H9 (cell line): ENCODE measurements at regions not wholly inside any gene's neighbourhood (a gene's known extent, or its start where the extent isn't known, plus 50 kb on each side); places are given as distances from the start of the nearest gene placed in this dataset.

Experiments used
- DNase-seq: peaks from one replicate; pipeline ENCODE4 v3.0.0-alpha.2; 2017
- H2AFZ ChIP-seq: one replicate; pipeline ENCODE4 v1.6.1; 2013; ENCODE audit warnings: mild to moderate bottlenecking, low read length, control low read depth, moderate library complexity
- H2AK5ac ChIP-seq: 2 replicates; pipeline ENCODE4 v1.6.1; 2013; ENCODE audit warnings: low read length, control low read depth, mixed read lengths; ENCODE audit not compliant: insufficient read length
- H2BK120ac ChIP-seq: one replicate; pipeline ENCODE4 v1.6.1; 2013; ENCODE audit warnings: low read depth, mild to moderate bottlenecking, low read length, control low read depth, inconsistent platforms; ENCODE audit not compliant: poor library complexity, severe bottlenecking
- H2BK12ac ChIP-seq: 2 replicates; pipeline ENCODE4 v1.6.1; 2013; ENCODE audit warnings: low read length, control low read depth, mixed read lengths, low read depth; ENCODE audit not compliant: insufficient read length
- H2BK15ac ChIP-seq: 2 replicates; pipeline ENCODE4 v1.6.1; 2013; ENCODE audit warnings: low read depth, low read length, control low read depth
- H2BK20ac ChIP-seq: one replicate; pipeline ENCODE4 v1.6.1; 2013; ENCODE audit warnings: low read depth, mild to moderate bottlenecking, low read length, control low read depth, inconsistent platforms; ENCODE audit not compliant: poor library complexity, severe bottlenecking
- H2BK5ac ChIP-seq: 2 replicates; pipeline ENCODE4 v1.6.1; 2013; ENCODE audit warnings: low read length, control low read depth, mixed read lengths; ENCODE audit not compliant: insufficient read length
- H3K14ac ChIP-seq: 2 replicates; pipeline ENCODE4 v1.6.1; 2013; ENCODE audit warnings: low read length, control low read depth; ENCODE audit not compliant: insufficient read depth
- H3K18ac ChIP-seq: 2 replicates; pipeline ENCODE4 v1.6.1; 2013; ENCODE audit warnings: low read depth, mild to moderate bottlenecking, mixed read lengths, low read length, control low read depth; ENCODE audit not compliant: insufficient read length
- H3K23ac ChIP-seq: 2 replicates; pipeline ENCODE4 v1.6.1; 2013; ENCODE audit warnings: low read length, control low read depth, mixed read lengths, low read depth; ENCODE audit not compliant: insufficient read length
- H3K23me2 ChIP-seq: 2 replicates; pipeline ENCODE4 v1.6.1; 2013; ENCODE audit warnings: low read depth, mild to moderate bottlenecking, mixed read lengths, low read length, control low read depth; ENCODE audit not compliant: insufficient read length, poor library complexity, severe bottlenecking
- H3K27ac ChIP-seq: 2 replicates; pipeline ENCODE4 v1.5.1; 2013; ENCODE audit warnings: low read length, control low read depth, mixed read lengths, low read depth; ENCODE audit not compliant: insufficient read length
- H3K27me3 ChIP-seq: 2 replicates; pipeline ENCODE4 v1.6.1; 2013; ENCODE audit warnings: low read length, control low read depth, inconsistent platforms; ENCODE audit not compliant: insufficient read depth
- H3K4ac ChIP-seq: 2 replicates; pipeline ENCODE4 v1.6.1; 2013; ENCODE audit warnings: low read depth, mild to moderate bottlenecking, control low read depth, inconsistent platforms, low read length, moderate library complexity
- H3K4me1 ChIP-seq: 2 replicates; pipeline ENCODE4 v1.6.1; 2013; ENCODE audit warnings: low read length, control low read depth, inconsistent platforms; ENCODE audit not compliant: insufficient read depth
- H3K4me2 ChIP-seq: 2 replicates; pipeline ENCODE4 v1.6.1; 2013; ENCODE audit warnings: low read length, control low read depth, mixed read lengths; ENCODE audit not compliant: insufficient read length, insufficient read depth
- H3K56ac ChIP-seq: 2 replicates; pipeline ENCODE4 v1.6.1; 2013; ENCODE audit warnings: low read depth, mild to moderate bottlenecking, mixed read lengths, low read length, control low read depth; ENCODE audit not compliant: insufficient read length
- H3K79me1 ChIP-seq: 2 replicates; pipeline ENCODE4 v1.6.1; 2013; ENCODE audit warnings: low read depth, mild to moderate bottlenecking, moderate library complexity, low read length, control low read depth, inconsistent platforms; ENCODE audit not compliant: insufficient read depth, poor library complexity, severe bottlenecking
- H3K79me2 ChIP-seq: 2 replicates; pipeline ENCODE4 v1.6.1; 2013; ENCODE audit warnings: low read length, control low read depth, inconsistent platforms; ENCODE audit not compliant: insufficient read depth
- H3K9ac ChIP-seq: 2 replicates; pipeline ENCODE4 v1.6.1; 2013; ENCODE audit warnings: low read length, control low read depth, mixed read lengths; ENCODE audit not compliant: insufficient read length; ENCODE audit errors: extremely low read depth
- H3K9me3 ChIP-seq: one replicate; pipeline ENCODE4 v1.6.1; 2013; ENCODE audit warnings: low read depth, low read length, inconsistent platforms; ENCODE audit not compliant: control insufficient read depth
- H3T11ph ChIP-seq: one replicate; pipeline ENCODE4 v1.6.1; 2013; ENCODE audit warnings: mild to moderate bottlenecking, low read length, control low read depth, inconsistent platforms
- H4K20me1 ChIP-seq: one replicate; pipeline ENCODE4 v1.6.1; 2013; ENCODE audit not compliant: control insufficient read depth, insufficient read length, insufficient read depth
- H4K5ac ChIP-seq: 2 replicates; pipeline ENCODE4 v1.6.1; 2013; ENCODE audit warnings: low read depth, mild to moderate bottlenecking, mixed read lengths, low read length, control low read depth; ENCODE audit not compliant: insufficient read length
- H4K8ac ChIP-seq: replicated peaks from 2 replicates; pipeline ENCODE4 v1.6.1; 2013; ENCODE audit warnings: low read length, control low read depth, mixed read lengths, low read depth; ENCODE audit not compliant: insufficient read length
- H4K91ac ChIP-seq: 2 replicates; pipeline ENCODE4 v1.6.1; 2013; ENCODE audit warnings: low read depth, mild to moderate bottlenecking, moderate library complexity, mixed read lengths, low read length, control low read depth; ENCODE audit not compliant: insufficient read length
- H3K27ac Mint-ChIP-seq, 3 experiments: 2 replicates in 2 of 3; 3 replicates in 1 of 3; pipeline ENCODE4 v1.8.0; 2020 to 2021; ENCODE audit warnings: mixed read lengths in 3 of 3, mild to moderate bottlenecking in 1 of 3, moderate library complexity in 1 of 3
- H3K27me3 Mint-ChIP-seq: 2 replicates; pipeline ENCODE4 v1.8.0; 2021; ENCODE audit warnings: low read depth, mild to moderate bottlenecking, moderate library complexity, mixed read lengths
- H3K36me3 Mint-ChIP-seq, 3 experiments: 2 replicates in 2 of 3; 3 replicates in 1 of 3; pipeline ENCODE4 v1.8.0; 2020 to 2021; ENCODE audit warnings: low read depth in 3 of 3, mixed read lengths in 3 of 3; ENCODE audit not compliant: insufficient read depth in 1 of 3
- H3K4me1 Mint-ChIP-seq, 2 experiments: 2 replicates each; pipeline ENCODE4 v1.8.0; 2020; ENCODE audit warnings: mixed read lengths in 2 of 2
- H3K4me3 Mint-ChIP-seq, 2 experiments: 2 replicates in 1 of 2; 3 replicates in 1 of 2; pipeline ENCODE4 v1.8.0; 2020 to 2021; ENCODE audit warnings: mild to moderate bottlenecking in 2 of 2, mixed read lengths in 2 of 2, moderate library complexity in 1 of 2
- H3K9me3 Mint-ChIP-seq, 2 experiments: 2 replicates in 1 of 2; 3 replicates in 1 of 2; pipeline ENCODE4 v1.8.0; 2020; ENCODE audit warnings: mild to moderate bottlenecking in 2 of 2, mixed read lengths in 2 of 2, moderate library complexity in 1 of 2
- CTCF ChIP-seq: fragments of 200-600 bp; sonication (generic); conservative IDR thresholded peaks from 3 replicates; pipeline ENCODE4 v1.8.0; 2021; ENCODE audit warnings: antibody characterized with exemption, mild to moderate bottlenecking
- WGBS: extraction: QIAGEN DNeasy Blood & Tissue Kit; methylation state at CpG from one replicate; pipeline ENCODE4 v1.1.7; 2013; ENCODE audit warnings: missing lambda C conversion rate, low lambda C conversion rate, mixed read lengths; ENCODE audit not compliant: insufficient read length; ENCODE audit errors: extremely low coverage; 5-methylcytosine and 5-hydroxymethylcytosine counted together

GRCh38 chr2:120945832-120946499 is 210.3 kb downstream of the GLI2 start:
- Histone ChIP-seq H3K79me2 (no peaks in the 10 kb centered on the region; the same call in 1 of the 2 replicates), H2BK20ac (no peak overlapping the region), H3K27me3 (no peaks in the 10 kb centered on the region), H3K18ac (no peak overlapping the region), H4K91ac (no peak overlapping the region), H3K9ac (no peak overlapping the region), H2BK5ac (no peak overlapping the region), H4K20me1 (no peaks in the 10 kb centered on the region), H2AK5ac (no peak overlapping the region), H3K56ac (no peak overlapping the region), H4K5ac (no peak overlapping the region), H2BK120ac (no peak overlapping the region), H3K79me1 (no peaks in the 10 kb centered on the region), H3K9me3 (no peaks in the 10 kb centered on the region), H2BK12ac (no peak overlapping the region), H3K23me2 (no peaks in the 10 kb centered on the region), H3K23ac (no peak overlapping the region), H3K4me1 (no peaks in the 10 kb centered on the region), H3K27ac (no peak overlapping the region), H2AFZ (no peak overlapping the region), H3T11ph (no peak overlapping the region), H3K14ac (no peak overlapping the region; the same call in 1 of the 2 replicates), H4K8ac (no peak overlapping the region), H3K4me2 (no peak overlapping the region), H2BK15ac (no peak overlapping the region), H3K4ac (no peak overlapping the region)
- no peak for TF ChIP-seq CTCF
- Mint-ChIP-seq H3K4me3 (no peak overlapping the region), H3K27ac (peak overlapping the region; percentile 16 to 50 (median 42); a peak in 4 of 7 replicates), H3K36me3 (peaks cover 5 to 15% (median 12%) of the 10 kb centered on the region in 3 experiments; a peak in 6 of 7 replicates), H3K27me3 (peaks cover 1% of the 10 kb centered on the region; the same call in 1 of the 2 replicates), H3K4me1 (peaks cover 0 to 3% of the 10 kb centered on the region in 2 experiments; a peak in 1 of 4 replicates), H3K9me3 (no peaks in the 10 kb centered on the region)
- no peak for DNase-seq
- WGBS = no CpG with 5 or more reads among the region's 4 CpGs
